NCI-H1092 treated with DMSO at 0.1 percent for 48 hours (cell line): ENCODE measurements at regions not wholly inside any gene's neighbourhood (a gene's known extent, or its start where the extent isn't known, plus 50 kb on each side); places are given as distances from the start of the nearest gene placed in this dataset.

ENCODE experiments used
- DNase-seq: peaks from one replicate; lab custom pipeline; 2025; lab: John Stamatoyannopoulos, UW

DNA sequence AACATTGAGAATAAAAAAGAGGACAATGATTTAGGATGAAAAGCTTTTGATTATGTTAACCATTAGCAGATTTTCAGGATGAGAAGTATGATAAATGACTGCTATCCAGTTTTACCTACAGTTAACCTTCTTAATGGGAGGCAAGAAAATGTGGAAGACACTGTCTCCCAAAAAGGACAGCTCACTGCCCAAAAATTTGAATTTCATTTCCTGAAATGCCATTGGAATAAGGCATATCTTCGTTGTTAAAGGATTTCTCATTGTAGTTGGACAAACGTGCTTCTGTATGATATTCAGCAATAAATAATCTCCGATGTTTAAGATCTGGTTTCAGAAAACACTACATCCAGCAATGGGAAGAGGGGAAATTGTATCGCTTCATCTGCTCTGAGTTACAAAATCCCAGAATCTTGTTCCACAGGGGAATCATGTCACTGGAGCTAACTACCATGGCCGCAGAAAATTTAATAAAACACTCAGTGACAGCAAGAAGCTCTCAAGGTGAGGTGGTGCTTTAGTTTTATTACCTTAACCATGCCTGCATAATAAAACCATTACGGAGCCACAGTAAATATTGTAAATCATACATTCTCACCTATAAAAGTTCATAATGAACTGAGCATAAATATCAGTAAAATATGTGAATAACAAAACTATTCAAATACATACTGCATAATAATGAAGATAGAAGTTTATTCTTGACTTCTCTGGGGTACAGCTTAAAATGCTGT, 552.3 kb downstream of the PCDH7 start:
- DNase-seq: no peak

- no peak for DNase-seq
These were observed 555.7 kb downstream of the PCDH7 start for GRCh38 chr4:31275906-31276305.

GRCh38 chr4:31283679-31284078, 563.5 kb downstream of the PCDH7 start:
- no peak for DNase-seq

- no peak for DNase-seq
These were observed 570.7 kb downstream of the PCDH7 start for GRCh38 chr4:31290836-31291235.

GRCh38 chr4:31291238-31291637, 571.1 kb downstream of the PCDH7 start:
- DNase-seq: no peak

DNA sequence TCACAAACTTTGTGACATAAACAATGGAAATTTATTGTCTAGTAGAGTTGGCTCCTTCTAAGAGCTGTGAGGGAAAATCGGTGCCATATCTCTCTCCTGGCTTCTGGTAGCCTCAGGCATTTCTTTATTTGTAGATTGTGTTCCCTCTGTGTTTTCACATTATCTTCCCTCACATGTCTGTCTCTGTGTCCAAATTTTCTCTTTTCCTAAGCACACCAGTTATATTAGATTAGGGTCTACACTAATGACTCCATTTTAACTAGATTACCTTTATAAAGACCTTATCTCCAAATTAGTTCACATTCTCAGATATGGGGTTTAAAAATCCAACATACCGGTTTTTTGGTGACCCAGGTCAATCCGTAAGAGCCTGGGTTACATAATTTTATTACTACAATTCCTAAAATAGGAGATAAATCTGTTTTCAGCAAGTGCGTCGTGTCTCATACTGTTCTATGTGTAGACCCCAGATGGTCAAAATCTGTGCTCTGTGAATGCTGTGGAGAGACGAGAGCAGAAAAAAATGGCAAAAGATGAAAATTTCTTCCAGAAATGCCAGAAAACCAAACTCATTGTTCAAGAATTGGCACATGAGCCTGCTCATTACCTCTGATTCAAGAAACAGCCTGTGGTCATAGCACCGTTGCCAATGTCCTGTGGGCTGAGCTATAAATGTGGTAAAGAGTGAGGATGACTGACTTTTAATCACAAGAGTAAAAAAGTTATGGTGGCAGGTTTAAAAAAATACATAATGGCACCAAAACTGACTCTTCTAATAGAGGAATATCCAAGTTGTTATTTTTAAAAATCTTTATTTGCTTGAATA, 574.7 kb downstream of the PCDH7 start:
- no peak for DNase-seq

- no peak for DNase-seq
These were observed 578.6 kb downstream of the PCDH7 start for GRCh38 chr4:31298737-31299136.

DNA sequence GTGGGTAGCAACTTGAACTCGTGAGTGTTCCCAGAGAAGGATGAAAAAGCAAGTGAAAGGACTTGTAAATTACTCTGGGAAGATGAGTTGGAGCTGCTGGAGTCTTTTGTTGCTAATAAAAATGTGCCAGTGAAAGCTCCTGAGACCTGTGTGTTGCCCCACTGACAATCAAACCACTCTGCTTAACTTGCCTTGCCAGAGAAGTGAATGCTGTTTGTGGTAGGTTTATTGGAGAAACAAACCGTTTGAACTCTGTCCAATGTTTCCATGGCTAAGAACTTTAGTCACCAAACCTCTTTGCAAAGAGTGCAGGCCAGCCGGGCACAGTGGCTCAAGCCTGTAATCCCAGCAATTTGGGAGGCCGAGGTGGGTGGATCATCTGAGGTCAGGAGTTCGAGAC, 586.9 kb downstream of the PCDH7 start:
- no peak for DNase-seq

DNA sequence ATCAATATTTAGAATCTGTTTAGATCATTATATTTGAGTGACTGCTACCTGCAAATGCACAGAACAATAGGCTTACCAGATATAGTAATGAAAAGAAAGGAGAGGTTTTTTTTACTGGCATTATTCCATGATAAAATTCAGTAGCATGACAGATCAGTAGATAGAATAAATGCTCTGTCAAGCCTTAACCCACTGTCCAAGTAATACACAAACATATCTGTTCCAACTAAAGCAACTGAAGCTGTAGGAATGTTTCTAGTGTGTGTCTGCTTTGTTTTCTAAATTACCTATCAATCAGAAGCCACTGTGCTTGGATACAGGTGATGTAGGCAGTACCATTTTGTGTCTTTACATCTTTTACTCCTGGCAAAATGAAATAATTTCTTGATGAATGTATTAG, 604.6 kb downstream of the PCDH7 start:
- no peak for DNase-seq

- no peak for DNase-seq
These were observed 605.1 kb downstream of the PCDH7 start for GRCh38 chr4:31325300-31325699.

GRCh38 chr4:31327031-31327430, 606.9 kb downstream of the PCDH7 start:
- no peak for DNase-seq

DNA sequence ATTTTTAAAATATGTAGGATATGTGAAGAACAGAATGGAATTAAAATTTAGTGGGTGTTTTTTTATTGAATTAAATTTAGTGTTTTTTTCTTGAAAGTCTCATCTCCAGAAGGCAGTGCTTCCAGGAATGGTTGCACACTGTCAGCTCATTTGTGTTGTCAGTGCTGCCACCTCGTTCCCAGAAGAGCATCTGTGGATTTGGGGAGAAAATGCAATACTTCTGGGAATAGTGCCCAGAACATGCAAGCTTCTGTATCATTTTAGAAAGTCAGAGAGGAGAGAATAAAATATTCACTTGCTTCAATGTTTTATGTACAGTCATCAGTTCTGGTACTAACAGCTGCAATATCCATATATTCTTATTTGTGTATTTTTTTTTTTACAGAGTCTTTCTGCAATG, 608.8 kb downstream of the PCDH7 start:
- DNase-seq: no peak

DNA sequence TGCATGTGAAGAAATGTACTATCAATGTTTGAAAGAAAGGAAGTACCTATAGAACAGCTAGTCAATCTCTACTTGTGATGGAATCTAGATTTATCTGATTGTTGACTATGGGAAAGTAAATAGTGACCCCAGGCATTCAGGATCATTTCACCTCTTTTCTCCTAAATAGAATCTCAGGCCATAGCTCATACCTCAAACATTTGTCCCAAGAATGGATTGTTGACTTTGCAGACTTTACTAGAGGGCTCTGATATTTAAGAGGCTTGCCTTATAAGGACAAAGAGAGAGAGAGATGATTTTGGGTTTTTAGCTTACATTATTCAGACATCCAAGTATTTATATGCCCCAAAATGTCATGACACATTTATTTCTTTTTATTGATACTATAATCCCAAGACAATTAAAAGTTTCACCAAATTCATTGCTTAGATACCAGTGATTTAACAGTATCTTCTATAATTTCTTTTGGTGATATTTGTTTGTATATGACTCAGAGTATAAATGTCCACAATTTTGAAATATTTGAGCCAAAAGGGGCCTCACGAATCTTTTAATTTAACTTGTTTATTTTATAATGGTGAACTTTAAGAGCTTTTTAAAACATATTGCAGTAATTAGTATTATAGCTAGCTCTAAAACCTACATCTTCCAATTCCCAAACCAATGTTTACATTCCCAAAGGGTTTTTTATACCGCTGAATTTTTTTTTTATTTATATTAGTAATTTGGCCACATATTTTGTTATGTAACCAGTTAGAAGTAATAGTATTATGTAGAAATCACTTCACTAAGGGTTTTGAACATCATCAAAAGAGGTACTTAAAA, 614.1 kb downstream of the PCDH7 start:
- DNase-seq: no peak

- DNase-seq: no peak
These were observed 617.8 kb downstream of the PCDH7 start for GRCh38 chr4:31338000-31338399.

GRCh38 chr4:31341601-31342359, 621.6 kb downstream of the PCDH7 start:
- DNase-seq: no peak

GRCh38 chr4:31343061-31343460, 622.9 kb downstream of the PCDH7 start:
- no peak for DNase-seq

- no peak for DNase-seq
These were observed 629.7 kb downstream of the PCDH7 start for GRCh38 chr4:31349907-31350306.

DNA sequence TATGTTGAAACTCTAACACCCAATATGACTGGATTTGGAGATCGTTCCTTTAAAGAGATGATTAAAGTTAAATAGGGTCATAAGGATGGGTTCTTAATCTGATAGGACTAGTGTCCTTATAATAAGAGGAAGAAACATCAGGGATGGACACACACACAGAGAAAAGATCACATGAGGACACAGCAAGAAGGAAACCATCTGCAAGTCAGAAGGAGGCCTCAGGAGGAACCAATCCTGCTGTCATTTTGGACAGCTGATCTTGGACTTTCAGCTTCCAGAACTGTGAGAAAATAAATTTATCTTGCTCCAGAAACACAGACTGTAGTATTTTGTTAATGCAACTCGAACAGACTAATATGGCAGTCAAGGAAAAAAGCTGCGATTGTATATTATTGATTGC, 631.5 kb downstream of the PCDH7 start:
- DNase-seq: no peak

DNA sequence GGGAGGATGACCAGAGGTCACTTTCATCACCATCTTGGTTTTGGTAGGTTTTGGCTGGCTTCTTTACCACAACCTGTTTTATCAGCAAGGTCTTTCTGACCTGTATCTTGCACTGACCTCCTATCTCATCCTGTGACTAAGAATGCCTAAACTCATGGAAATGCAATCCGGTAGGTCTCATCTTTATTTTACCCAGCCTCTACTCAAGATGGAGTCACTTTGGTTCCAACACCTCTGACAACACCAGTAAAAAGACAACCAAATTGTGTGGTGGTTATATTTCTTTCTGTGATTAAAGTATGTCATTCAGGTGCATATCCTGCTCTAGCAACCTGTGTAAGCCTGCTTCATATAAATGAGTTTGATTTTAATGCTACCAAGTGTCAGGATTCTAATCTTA, 636.7 kb downstream of the PCDH7 start:
- DNase-seq: no peak

GRCh38 chr4:31360786-31361185, 640.6 kb downstream of the PCDH7 start:
- DNase-seq: no peak

GRCh38 chr4:31362756-31363155, 642.6 kb downstream of the PCDH7 start:
- DNase-seq: no peak
